GM23248 (cell line): ENCODE measurements at regions not wholly inside any gene's neighbourhood (a gene's known extent, or its start where the extent isn't known, plus 50 kb on each side); places are given as distances from the start of the nearest gene placed in this dataset.

Experiments used
- DNase-seq: peaks from one replicate; pipeline ENCODE4 v3.0.0-alpha.2; 2015
- H2AFZ ChIP-seq: fragments of 200-600 bp; sonication (generic); 2 replicates; pipeline ENCODE4 v1.6.1; 2016; ENCODE audit warnings: antibody characterized with exemption
- H3F3A ChIP-seq: fragments of 200-600 bp; sonication (generic); 2 replicates; pipeline ENCODE4 v1.6.1; 2016; ENCODE audit warnings: mild to moderate bottlenecking, antibody characterized with exemption, mixed run types; ENCODE audit not compliant: insufficient read depth
- H3K27ac ChIP-seq: fragments of 200-600 bp; sonication (generic); 2 replicates; pipeline ENCODE4 v1.5.1; 2016; ENCODE audit warnings: mild to moderate bottlenecking
- H3K27me3 ChIP-seq: fragments of 200-600 bp; sonication (generic); replicated peaks from 2 replicates; pipeline ENCODE4 v1.6.1; 2016; ENCODE audit warnings: mild to moderate bottlenecking; ENCODE audit not compliant: insufficient read depth
- H3K36me3 ChIP-seq: fragments of 200-600 bp; sonication (generic); 2 replicates; pipeline ENCODE4 v1.6.1; 2016; ENCODE audit warnings: low read depth, mild to moderate bottlenecking
- H3K4me1 ChIP-seq: fragments of 200-600 bp; sonication (generic); 2 replicates; pipeline ENCODE4 v1.6.1; 2016; ENCODE audit warnings: mild to moderate bottlenecking; ENCODE audit not compliant: insufficient read depth
- H3K4me2 ChIP-seq: fragments of 200-600 bp; sonication (generic); one replicate; pipeline ENCODE4 v1.6.1; 2016; ENCODE audit warnings: mild to moderate bottlenecking; ENCODE audit not compliant: unreplicated experiment
- H3K4me3 ChIP-seq: fragments of 200-600 bp; sonication (generic); 2 replicates; pipeline ENCODE4 v1.5.1; 2016; ENCODE audit warnings: mild to moderate bottlenecking
- H3K79me2 ChIP-seq: fragments of 200-600 bp; sonication (generic); 2 replicates; pipeline ENCODE4 v1.6.1; 2016; ENCODE audit warnings: mild to moderate bottlenecking; ENCODE audit not compliant: insufficient read depth
- H3K9ac ChIP-seq: fragments of 200-600 bp; sonication (generic); 2 replicates; pipeline ENCODE4 v1.6.1; 2016; ENCODE audit warnings: mild to moderate bottlenecking
- H3K9me2 ChIP-seq: fragments of 200-600 bp; sonication (generic); 2 replicates; pipeline ENCODE4 v1.6.1; 2016; ENCODE audit warnings: mixed run types, mild to moderate bottlenecking, moderate library complexity; ENCODE audit not compliant: insufficient read depth
- H3K9me3 ChIP-seq: fragments of 200-600 bp; sonication (generic); one replicate; pipeline ENCODE4 v1.6.1; 2017; ENCODE audit warnings: low read depth
- H4K20me1 ChIP-seq: fragments of 200-600 bp; sonication (generic); 2 replicates; pipeline ENCODE4 v1.6.0; 2016; ENCODE audit not compliant: insufficient read depth
- EZH2 ChIP-seq: fragments of 200-600 bp; sonication (generic); IDR thresholded peaks from 2 replicates; pipeline ENCODE4 v1.6.1; 2018; ENCODE audit warnings: antibody characterized with exemption, mild to moderate bottlenecking; ENCODE audit not compliant: insufficient read depth, poor library complexity, severe bottlenecking
- EZH2phosphoT487 ChIP-seq: fragments of 200-600 bp; sonication (generic); IDR thresholded peaks from 2 replicates; pipeline ENCODE4 v1.6.1; 2018; ENCODE audit warnings: antibody characterized with exemption, moderate library complexity, mild to moderate bottlenecking, low read depth; ENCODE audit not compliant: insufficient read depth
- WGBS, 2 experiments: methylation state at CpG; one replicate each; pipeline ENCODE4 v1.1.6; 2015 to 2017; ENCODE audit warnings: low lambda C conversion rate in 2 of 2, low coverage in 1 of 2; ENCODE audit errors: missing lambda C conversion rate in 2 of 2; 5-methylcytosine and 5-hydroxymethylcytosine counted together
- in situ Hi-C: fragments of 300-500 bp; cut with MboI; formaldehyde crosslinking; loops from 2 replicates; pipeline ENCODE4 v1.15.0; 2020

DNA sequence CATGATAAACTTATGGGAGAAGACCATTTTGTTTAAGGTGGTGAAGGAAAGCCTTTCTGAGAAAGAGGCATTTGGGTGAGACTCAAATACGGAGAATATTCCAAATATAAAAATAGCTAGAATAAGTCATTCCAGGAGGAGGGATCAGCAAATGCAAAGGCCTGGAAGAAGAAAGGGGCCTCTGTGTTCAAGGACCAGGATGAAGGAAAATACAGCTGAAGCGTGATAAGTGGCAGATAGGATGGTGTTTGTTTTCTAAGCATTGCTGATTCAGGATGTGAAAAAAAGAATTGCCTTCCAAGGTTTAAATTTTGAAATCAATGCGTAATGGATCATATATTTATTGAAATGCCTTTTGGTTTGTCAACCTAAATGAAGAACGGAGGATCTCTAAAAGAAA, 59.4 kb upstream of the CAST start:
- Histone ChIP-seq H3K9me2 (no peaks in the 10 kb centered on the region), H4K20me1 (no peaks in the 10 kb centered on the region), H3K79me2 (no peaks in the 10 kb centered on the region), H3K27me3 (no peaks in the 10 kb centered on the region), H3K36me3 (no peaks in the 10 kb centered on the region), H3K4me3 (no peak overlapping the region), H3K4me1 (peaks cover 10% of the 10 kb centered on the region), H3K4me2 (no peak overlapping the region), H3K9me3 (no peaks in the 10 kb centered on the region), H3K27ac (no peak overlapping the region), H2AFZ (no peak overlapping the region), H3K9ac (no peak overlapping the region), H3F3A (no peaks in the 10 kb centered on the region)
- 90 to 91% methylated on average over 4 of the region's 4 CpGs for WGBS, 2 experiments
- in situ Hi-C loops, result loop anchor here (25.0 kb wide), 1 partner anchor 535 kb away; the partner anchor contains the start of gene LIX1
- TF ChIP-seq EZH2phosphoT487 (no peak), EZH2 (no peak)
- no peak for DNase-seq

DNA sequence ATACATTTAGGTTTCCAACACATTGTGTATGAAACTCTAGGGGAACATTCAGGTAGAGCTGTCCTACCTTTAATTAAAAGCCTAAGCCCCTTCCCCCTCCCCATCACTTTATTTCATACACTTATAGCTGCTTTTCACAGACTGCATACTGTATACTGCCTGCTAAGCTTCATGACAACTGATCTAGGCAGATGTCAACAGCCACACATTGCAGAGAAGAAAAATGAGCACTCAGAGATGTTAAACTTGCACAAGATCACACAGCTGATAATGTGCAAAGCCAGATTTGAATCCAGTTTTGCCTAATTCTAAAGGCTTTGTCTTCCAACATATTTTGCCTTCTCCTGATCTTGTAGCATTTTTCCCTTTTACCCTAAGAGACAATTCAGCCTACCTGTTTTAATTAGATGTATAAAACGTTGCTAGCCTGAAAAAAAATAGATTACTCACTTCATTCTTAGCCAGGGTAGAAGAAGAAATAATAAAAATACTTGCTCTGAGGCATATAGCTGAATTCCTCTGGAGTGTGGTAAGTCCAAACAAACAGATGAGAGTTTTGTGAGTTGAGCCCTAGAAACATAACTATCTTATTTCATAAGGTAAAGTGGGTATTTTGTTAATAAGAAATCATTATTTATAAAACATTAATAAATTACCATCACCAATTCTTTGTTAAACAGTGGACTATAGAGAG, 56.9 kb upstream of the CAST start:
- Histone ChIP-seq H3K9ac (no peak overlapping the region), H2AFZ (no peak overlapping the region), H3K9me3 (no peaks in the 10 kb centered on the region), H4K20me1 (no peaks in the 10 kb centered on the region), H3K79me2 (no peaks in the 10 kb centered on the region), H3K4me1 (peaks cover 16% of the 10 kb centered on the region; the same call in 1 of the 2 replicates), H3F3A (no peaks in the 10 kb centered on the region), H3K9me2 (no peaks in the 10 kb centered on the region), H3K4me2 (no peak overlapping the region), H3K36me3 (no peaks in the 10 kb centered on the region), H3K4me3 (no peak overlapping the region), H3K27me3 (no peaks in the 10 kb centered on the region), H3K27ac (no peak overlapping the region)
- WGBS, 2 experiments, result 29 to 44% methylated on average over 1 of the region's 1 CpG
- in situ Hi-C loops, result loop anchor here (25.0 kb wide), 1 partner anchor 532 kb away; the partner anchor contains the start of gene LIX1
- TF ChIP-seq EZH2phosphoT487 (no peak), EZH2 (no peak)
- DNase-seq, result peak; percentile 46

- Histone ChIP-seq H3K27me3 (no peaks in the 10 kb centered on the region), H3K4me1 (peaks cover 23% of the 10 kb centered on the region), H2AFZ (no peak overlapping the region), H3K9me3 (no peaks in the 10 kb centered on the region), H3K4me3 (no peak overlapping the region), H4K20me1 (no peaks in the 10 kb centered on the region), H3K9ac (no peak overlapping the region), H3K36me3 (no peaks in the 10 kb centered on the region), H3K4me2 (no peak overlapping the region), H3K27ac (no peak overlapping the region), H3K9me2 (no peaks in the 10 kb centered on the region), H3F3A (peaks cover 12% of the 10 kb centered on the region), H3K79me2 (no peaks in the 10 kb centered on the region)
- WGBS, 2 experiments, result 48 to 50% methylated on average over 1 of the region's 1 CpG
- in situ Hi-C loops, result loop anchor here (25.0 kb wide), 1 partner anchor 528 kb away; the partner anchor contains the start of gene LIX1
- no peak for TF ChIP-seq EZH2phosphoT487
- no peak for TF ChIP-seq EZH2
- peak; percentile 55 for DNase-seq
Observed at GRCh38 chr5:96609369-96609768, 52.8 kb upstream of the CAST start.

GRCh38 chr5:96610747-96611146, 51.4 kb upstream of the CAST start:
- H3K4me1 ChIP-seq, result peaks cover 23% of the 10 kb centered on the region
- H3K27ac ChIP-seq, result no peak overlapping the region
- H2AFZ ChIP-seq, result no peak overlapping the region
- H3K27me3 ChIP-seq, result no peaks in the 10 kb centered on the region
- H3K9ac ChIP-seq, result no peak overlapping the region
- H4K20me1 ChIP-seq, result no peaks in the 10 kb centered on the region
- in situ Hi-C loops, result loop anchor here (25.0 kb wide), 1 partner anchor 527 kb away; the partner anchor contains the start of gene LIX1
- TF ChIP-seq EZH2, result no peak
- no peak overlapping the region for H3K4me2 ChIP-seq
- no peaks in the 10 kb centered on the region for H3K79me2 ChIP-seq
- no peaks in the 10 kb centered on the region for H3K36me3 ChIP-seq
- WGBS, 2 experiments, result 86 to 87% methylated on average over 4 of the region's 4 CpGs
- no peak for DNase-seq
- H3K9me3 ChIP-seq, result no peaks in the 10 kb centered on the region
- peaks cover 24% of the 10 kb centered on the region for H3F3A ChIP-seq
- no peaks in the 10 kb centered on the region for H3K9me2 ChIP-seq
- no peak overlapping the region for H3K4me3 ChIP-seq
